Activated CD4-positive, CD25-positive, alpha-beta regulatory T cell treated with anti-CD3 and anti-CD28 coated beads, Interleukin-2, amount 50 U/mL, for 24 hours (primary cell): ENCODE measurements at regions not wholly inside any gene's neighbourhood (a gene's known extent, or its start where the extent isn't known, plus 50 kb on each side); places are given as distances from the start of the nearest gene placed in this dataset.

Experiments used
- ATAC-seq, 2 donors: fragments of 150-1000 bp; cut with Tn5 transposase; one replicate each; pipeline ENCODE4 v1.10.0; 2021; ENCODE audit warnings: mild to moderate bottlenecking in 1 of 2, moderate library complexity in 1 of 2

GRCh38 chr5:6832994-6833393 is 119.8 kb downstream of the TENT4A start:
- no peak for ATAC-seq

- ATAC-seq = no peak
These were observed 120.2 kb downstream of the TENT4A start for GRCh38 chr5:6833406-6833805.

GRCh38 chr5:6837095-6837494 is 123.9 kb downstream of the TENT4A start:
- no peak for ATAC-seq

- no peak for ATAC-seq
These were observed 124.4 kb downstream of the TENT4A start for GRCh38 chr5:6837519-6838110.

- ATAC-seq = no peak
These were observed 125.5 kb downstream of the TENT4A start for GRCh38 chr5:6838736-6839135.

GRCh38 chr5:6840136-6840793 is 127.0 kb downstream of the TENT4A start:
- ATAC-seq = no peak

GRCh38 chr5:6843335-6843734 is 130.1 kb downstream of the TENT4A start:
- ATAC-seq = peak; percentile 76 to 80

- no peak for ATAC-seq
These were observed 130.6 kb downstream of the TENT4A start for GRCh38 chr5:6843821-6844220.

GRCh38 chr5:6845856-6846255 is 132.6 kb downstream of the TENT4A start:
- ATAC-seq = no peak

- ATAC-seq = peak in 1 of 2 donors; percentile 11
These were observed 134.6 kb downstream of the TENT4A start for GRCh38 chr5:6847870-6848269.

- ATAC-seq = peak; percentile 92
These were observed 136.3 kb downstream of the TENT4A start for GRCh38 chr5:6849316-6850105.

- ATAC-seq = peak; percentile 7
These were observed 136.8 kb downstream of the TENT4A start for GRCh38 chr5:6850106-6850432.

- ATAC-seq = no peak
These were observed 143.4 kb downstream of the TENT4A start for GRCh38 chr5:6856653-6857052.

- ATAC-seq = no peak
These were observed 145.2 kb downstream of the TENT4A start for GRCh38 chr5:6858419-6858818.

- no peak for ATAC-seq
These were observed 145.8 kb downstream of the TENT4A start for GRCh38 chr5:6859023-6859422.

GRCh38 chr5:6859951-6860638 is 146.9 kb downstream of the TENT4A start:
- peak; percentile 84 to 86 for ATAC-seq

- ATAC-seq = no peak
These were observed 147.8 kb downstream of the TENT4A start for GRCh38 chr5:6861036-6861435.

- ATAC-seq = no peak
These were observed 148.4 kb downstream of the TENT4A start for GRCh38 chr5:6861667-6862066.

GRCh38 chr5:6862306-6862705 is 149.1 kb downstream of the TENT4A start:
- ATAC-seq = no peak

GRCh38 chr5:6867712-6868111 is 154.5 kb downstream of the TENT4A start:
- ATAC-seq = no peak

- ATAC-seq = no peak
These were observed 154.9 kb downstream of the TENT4A start for GRCh38 chr5:6868171-6868570.

- peak in 1 of 2 donors; percentile 41 for ATAC-seq
These were observed 155.5 kb downstream of the TENT4A start for GRCh38 chr5:6868575-6869215.

- no peak for ATAC-seq
These were observed 156.4 kb downstream of the TENT4A start for GRCh38 chr5:6869677-6870076.
